GM19372 (cell line): ENCODE measurements at regions not wholly inside any gene's neighbourhood (a gene's known extent, or its start where the extent isn't known, plus 50 kb on each side); places are given as distances from the start of the nearest gene placed in this dataset.
"Not testable (repeated sequence)": the region's sequence is repeated elsewhere in the genome, so short reads cannot be mapped to it uniquely, and the experiment has no call there.

Experiments
- ATAC-seq: cut with Tn5 transposase; IDR thresholded peaks from one replicate; pipeline ENCODE4 v1.9.1; 2021; ENCODE audit warnings: mild to moderate bottlenecking, low read depth, moderate library complexity; ENCODE audit not compliant: unreplicated experiment

- no peak for ATAC-seq
Measured at GRCh38 chr2:136715146-136715545, 50.2 kb upstream of the THSD7B start.

- no peak for ATAC-seq
Measured at GRCh38 chr2:136714452-136714951, 50.8 kb upstream of the THSD7B start.

- ATAC-seq = no peak
Measured at GRCh38 chr2:136713739-136714138, 51.6 kb upstream of the THSD7B start.

GRCh38 chr2:136705336-136705735 lies 60.0 kb upstream of the THSD7B start:
- no peak for ATAC-seq

GRCh38 chr2:136703214-136703613 lies 62.1 kb upstream of the THSD7B start:
- ATAC-seq = no peak

GRCh38 chr2:136696438-136696837 lies 68.9 kb upstream of the THSD7B start:
- ATAC-seq = no peak

GRCh38 chr2:136693966-136694365 lies 71.4 kb upstream of the THSD7B start:
- no peak for ATAC-seq

GRCh38 chr2:136680079-136680478 lies 85.3 kb upstream of the THSD7B start:
- ATAC-seq = not testable (repeated sequence)

- ATAC-seq = no peak
Measured at GRCh38 chr2:136665736-136666135, 99.6 kb upstream of the THSD7B start.

- ATAC-seq = no peak
Measured at GRCh38 chr2:136664713-136665405, 100.5 kb upstream of the THSD7B start.

- ATAC-seq = no peak
Measured at GRCh38 chr2:136658201-136658600, 107.1 kb upstream of the THSD7B start.

GRCh38 chr2:136653861-136654260 lies 111.5 kb upstream of the THSD7B start:
- ATAC-seq = no peak

- no peak for ATAC-seq
Measured at GRCh38 chr2:136651456-136652010, 113.8 kb upstream of the THSD7B start.

GRCh38 chr2:136647039-136647438 lies 118.3 kb upstream of the THSD7B start:
- no peak for ATAC-seq

- no peak for ATAC-seq
Measured at GRCh38 chr2:136645236-136645828, 120.0 kb upstream of the THSD7B start.

GRCh38 chr2:136639651-136640050 lies 125.7 kb upstream of the THSD7B start:
- ATAC-seq = no peak

GRCh38 chr2:136638193-136638592 lies 127.2 kb upstream of the THSD7B start:
- ATAC-seq = no peak

- ATAC-seq = no peak
Measured at GRCh38 chr2:136637402-136637801, 127.9 kb upstream of the THSD7B start.

GRCh38 chr2:136628490-136628889 lies 136.9 kb upstream of the THSD7B start:
- no peak for ATAC-seq

- ATAC-seq = no peak
Measured at GRCh38 chr2:136613096-136613495, 152.2 kb upstream of the THSD7B start.

- ATAC-seq = no peak
Measured at GRCh38 chr2:136612079-136612478, 153.3 kb upstream of the THSD7B start.

GRCh38 chr2:136611451-136611850 lies 153.9 kb upstream of the THSD7B start:
- no peak for ATAC-seq
